ENCODE measurements at regions not wholly inside any gene's neighbourhood (a gene's known extent, or its start where the extent isn't known, plus 50 kb on each side); places are given as distances from the start of the nearest gene placed in this dataset.

GRCh38 chr16:51701025-51701424 lies 550.0 kb upstream of the SALL1 start:
- H3K27ac ChIP-seq, result no peak overlapping the region
- H3K27me3 ChIP-seq, result no peaks in the 10 kb centered on the region
- H3K4me3 ChIP-seq, result no peak overlapping the region
- no peaks in the 10 kb centered on the region for H3K36me3 ChIP-seq
- no peak for TF ChIP-seq CTCF (IDR thresholded peaks at IDR 0.05)
- no peak for TF ChIP-seq POLR2A (IDR thresholded peaks at IDR 0.05)
- intact Hi-C loops (cut with DNase I; ENCODE audit: low total_unique reads), result no loop called here
- H3K4me1 ChIP-seq, result no peaks in the 10 kb centered on the region
- DNase-seq, result no peak
- no peaks in the 10 kb centered on the region for H3K9me3 ChIP-seq

- intact Hi-C loops (cut with DNase I; ENCODE audit: low total_unique reads), result no loop called here
- no peak overlapping the region for H3K27ac ChIP-seq
- H3K4me3 ChIP-seq, result no peak overlapping the region
- no peaks in the 10 kb centered on the region for H3K9me3 ChIP-seq
- no peaks in the 10 kb centered on the region for H3K36me3 ChIP-seq
- DNase-seq, result no peak
- TF ChIP-seq POLR2A (IDR thresholded peaks at IDR 0.05) (no peak), CTCF (IDR thresholded peaks at IDR 0.05) (no peak)
- H3K4me1 ChIP-seq, result no peaks in the 10 kb centered on the region
- H3K27me3 ChIP-seq, result no peaks in the 10 kb centered on the region
Observed at GRCh38 chr16:51699686-51700396, 548.8 kb upstream of the SALL1 start.

- H3K9me3 ChIP-seq, result no peaks in the 10 kb centered on the region
- intact Hi-C loops (cut with DNase I; ENCODE audit: low total_unique reads), result no loop called here
- H3K27ac ChIP-seq, result no peak overlapping the region
- DNase-seq, result no peak
- TF ChIP-seq CTCF (IDR thresholded peaks at IDR 0.05), result no peak
- TF ChIP-seq POLR2A (IDR thresholded peaks at IDR 0.05), result no peak
- no peaks in the 10 kb centered on the region for H3K4me1 ChIP-seq
- H3K27me3 ChIP-seq, result no peaks in the 10 kb centered on the region
- no peaks in the 10 kb centered on the region for H3K36me3 ChIP-seq
- no peak overlapping the region for H3K4me3 ChIP-seq
Observed at GRCh38 chr16:51698647-51699046, 547.6 kb upstream of the SALL1 start.

- no peak overlapping the region for H3K4me3 ChIP-seq
- no peaks in the 10 kb centered on the region for H3K36me3 ChIP-seq
- no peak overlapping the region for H3K27ac ChIP-seq
- TF ChIP-seq POLR2A (IDR thresholded peaks at IDR 0.05) (no peak), CTCF (IDR thresholded peaks at IDR 0.05) (no peak)
- intact Hi-C loops (cut with DNase I; ENCODE audit: low total_unique reads), result no loop called here
- no peaks in the 10 kb centered on the region for H3K4me1 ChIP-seq
- no peak for DNase-seq
- H3K9me3 ChIP-seq, result no peaks in the 10 kb centered on the region
- H3K27me3 ChIP-seq, result no peaks in the 10 kb centered on the region
Observed at GRCh38 chr16:51697454-51697853, 546.4 kb upstream of the SALL1 start.

GRCh38 chr16:51696376-51696775 lies 545.3 kb upstream of the SALL1 start:
- H3K27ac ChIP-seq, result no peak overlapping the region
- intact Hi-C loops (cut with DNase I; ENCODE audit: low total_unique reads), result no loop called here
- DNase-seq, result no peak
- H3K9me3 ChIP-seq, result no peaks in the 10 kb centered on the region
- no peaks in the 10 kb centered on the region for H3K27me3 ChIP-seq
- H3K4me1 ChIP-seq, result no peaks in the 10 kb centered on the region
- TF ChIP-seq POLR2A (IDR thresholded peaks at IDR 0.05) (no peak), CTCF (IDR thresholded peaks at IDR 0.05) (no peak)
- no peaks in the 10 kb centered on the region for H3K36me3 ChIP-seq
- no peak overlapping the region for H3K4me3 ChIP-seq

Measured in uterus (tissue), 3 donors.